Activated CD8-positive, alpha-beta memory T cell treated with anti-CD3 and anti-CD28 coated beads for 48 hours (primary cell): ENCODE measurements at regions not wholly inside any gene's neighbourhood (a gene's known extent, or its start where the extent isn't known, plus 50 kb on each side); places are given as distances from the start of the nearest gene placed in this dataset.

Source experiments
- DNase-seq, 3 experiments: peaks; one replicate each; pipeline ENCODE4 v3.0.0-alpha.2; 2020; ENCODE audit warnings: low read depth in 2 of 3, low spot score in 2 of 3

DNA sequence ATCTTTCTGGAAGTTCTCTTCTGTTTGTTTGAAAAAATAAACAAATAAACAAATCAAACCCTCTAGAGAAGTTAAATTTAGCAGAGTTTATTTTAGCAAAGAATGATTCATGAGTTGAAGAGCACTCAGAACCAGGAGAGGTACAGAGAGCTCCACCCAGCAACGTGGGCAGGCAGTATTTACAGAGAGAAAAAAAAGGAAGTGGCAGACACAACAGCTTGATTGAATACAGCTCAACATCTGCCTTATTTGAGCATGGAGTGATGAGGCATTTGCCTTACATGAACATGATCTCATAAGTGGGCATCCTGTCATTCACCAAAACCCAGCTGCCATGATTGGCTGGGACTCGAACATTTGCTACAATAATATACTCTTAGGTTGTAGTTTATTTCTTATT is 381.6 kb upstream of the ADAMTS16 start:
- DNase-seq: no peak

DNA sequence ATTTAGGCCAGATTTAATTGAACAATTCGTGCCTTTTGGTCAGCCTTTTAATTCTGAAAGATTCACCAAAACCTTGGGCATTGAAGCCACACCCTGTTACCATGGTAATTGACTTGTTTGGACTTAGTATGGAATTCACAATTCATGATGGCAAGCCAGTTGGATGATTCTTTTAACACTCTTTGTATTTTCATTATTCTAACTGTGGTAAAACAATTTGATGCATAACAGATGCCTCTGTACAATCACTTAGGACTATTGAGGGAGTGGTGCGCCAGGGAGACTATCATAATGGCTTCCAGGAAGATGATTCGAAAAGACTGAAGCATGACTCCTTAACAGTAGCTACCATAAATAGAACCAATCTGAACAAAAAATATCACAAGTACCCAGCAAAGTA is 381.1 kb upstream of the ADAMTS16 start:
- no peak for DNase-seq

DNA sequence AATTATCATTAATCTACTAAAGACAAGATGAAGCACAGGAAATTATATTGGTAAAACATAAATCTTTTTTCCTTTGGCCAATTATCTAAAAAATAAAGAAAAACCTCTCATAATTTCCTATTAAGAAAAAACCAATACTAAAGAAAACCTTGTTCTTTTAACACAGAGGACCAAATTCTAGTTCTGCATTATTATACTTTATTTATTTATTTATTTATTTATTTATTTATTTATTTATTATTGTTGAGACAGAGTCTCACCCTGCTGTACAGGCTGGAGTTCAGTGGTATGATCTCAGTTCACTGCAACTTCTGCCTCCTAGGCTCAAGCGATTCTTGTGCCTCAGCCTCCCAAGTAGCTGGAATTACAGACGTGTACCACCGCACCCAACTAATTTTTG is 377.8 kb upstream of the ADAMTS16 start:
- no peak for DNase-seq

DNA sequence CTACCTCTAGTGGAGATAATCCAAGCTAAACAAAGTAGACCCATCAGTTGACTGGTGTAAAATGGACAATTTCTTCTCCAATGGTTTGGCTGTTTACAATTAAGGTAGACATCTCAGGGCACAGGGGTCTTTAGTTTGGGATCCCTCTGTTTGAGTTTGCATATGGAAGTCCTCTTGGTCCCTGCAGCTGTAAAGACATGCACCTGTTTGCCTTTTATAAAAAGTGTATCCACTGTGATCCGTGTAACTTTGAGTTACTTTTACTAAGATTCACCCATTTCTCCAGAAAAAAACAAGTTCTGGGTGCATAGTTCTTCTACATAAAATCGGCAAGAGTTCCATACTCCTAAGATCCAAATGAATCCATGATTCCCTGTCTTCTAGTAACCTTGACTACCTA is 374.7 kb upstream of the ADAMTS16 start:
- no peak for DNase-seq

DNA sequence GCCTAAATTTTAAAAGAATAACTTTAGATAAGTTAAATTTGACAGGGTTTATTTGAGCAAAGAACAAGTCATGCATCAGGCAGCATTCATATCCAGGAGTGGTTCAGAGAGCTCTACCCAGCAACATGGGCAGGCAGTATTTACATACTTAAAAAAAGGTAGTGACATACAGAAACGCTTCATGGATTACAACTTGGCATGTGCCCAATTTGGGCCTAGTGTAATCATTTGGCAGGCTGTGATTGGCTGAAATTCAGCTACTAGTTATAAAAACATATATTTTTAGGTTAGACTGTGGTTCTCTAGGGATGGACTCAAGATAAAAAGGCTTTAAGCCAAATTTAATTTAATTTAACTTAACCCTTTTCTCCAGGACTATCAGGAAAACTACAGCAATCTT is 374.0 kb upstream of the ADAMTS16 start:
- no peak for DNase-seq

DNA sequence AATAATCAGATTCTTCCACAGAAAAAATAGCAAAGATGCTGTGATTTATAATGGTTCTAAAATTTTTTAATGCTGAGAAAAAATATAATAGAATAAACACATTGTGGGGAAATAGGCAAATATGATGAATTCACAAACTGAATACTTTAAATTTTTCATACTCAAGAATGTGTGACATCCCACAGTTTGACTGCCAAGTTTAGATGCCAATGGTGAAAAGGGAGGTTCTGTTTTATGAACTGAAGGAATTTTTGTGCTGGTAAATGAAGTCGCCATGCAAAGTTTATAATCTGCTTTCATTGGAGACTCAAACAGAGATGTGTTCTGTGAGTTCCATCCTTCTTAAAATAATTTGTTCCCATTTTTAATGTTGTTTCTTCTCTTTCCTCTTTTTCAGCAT is 367.5 kb upstream of the ADAMTS16 start:
- no peak for DNase-seq

DNA sequence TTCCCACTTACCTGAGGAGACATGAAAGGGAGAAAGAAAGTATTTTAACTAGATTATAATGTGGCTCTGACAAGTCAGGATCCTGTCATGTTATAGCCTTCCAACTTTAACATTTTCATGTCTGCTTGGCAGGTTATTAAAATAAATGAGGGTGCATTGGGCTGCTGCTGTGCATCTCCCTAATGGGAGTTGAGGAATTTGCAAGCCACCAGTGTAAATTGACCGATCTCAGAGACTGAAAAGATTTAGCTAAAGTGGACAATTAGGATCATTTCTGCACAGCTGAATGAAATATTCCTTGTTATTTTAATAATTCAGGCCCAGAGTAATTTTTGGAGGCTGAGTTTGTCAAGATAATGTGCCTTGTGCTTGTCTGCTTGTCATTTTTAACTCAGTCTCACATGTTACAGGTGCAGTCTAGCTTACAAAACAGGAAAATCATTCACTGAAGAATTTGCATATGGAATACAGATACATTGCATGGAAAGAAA is 366.3 kb upstream of the ADAMTS16 start:
- no peak for DNase-seq

DNA sequence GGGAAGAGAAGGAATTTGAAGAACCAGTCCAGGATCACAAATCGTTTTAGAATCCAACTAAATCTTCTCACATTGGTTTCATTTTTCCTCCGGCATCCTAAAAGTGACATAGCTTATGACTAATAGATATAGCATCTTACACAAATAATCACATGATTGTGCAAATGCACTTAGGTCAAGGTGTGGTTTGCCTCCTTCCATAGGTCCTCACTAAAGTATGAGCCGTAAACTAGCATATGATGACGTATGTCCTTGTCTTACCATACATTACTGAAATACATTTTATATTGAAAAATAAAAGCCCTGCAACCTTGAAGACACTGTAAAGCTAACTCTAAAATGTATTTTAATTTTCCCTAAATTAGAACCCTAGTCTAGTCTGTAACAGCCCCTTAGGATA is 362.7 kb upstream of the ADAMTS16 start:
- DNase-seq: no peak

DNA sequence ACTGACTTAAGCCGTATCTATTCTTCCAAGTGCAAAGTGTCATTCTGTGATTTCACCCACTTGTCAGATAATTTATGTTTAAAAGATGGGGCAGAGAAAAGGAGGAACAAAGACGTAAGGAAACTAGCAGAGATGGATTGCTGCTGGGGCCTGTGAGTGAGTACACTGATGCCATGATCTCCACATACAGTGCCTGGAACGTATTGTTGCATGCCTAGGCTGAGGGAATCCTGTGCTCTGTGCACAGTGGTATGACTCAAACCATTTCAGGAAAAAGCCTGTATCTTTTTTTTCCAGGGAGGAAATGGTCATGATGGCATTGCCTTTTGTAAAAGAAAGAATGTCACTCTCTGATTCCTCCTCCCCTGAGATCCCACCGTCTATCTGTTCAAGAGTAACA is 359.5 kb upstream of the ADAMTS16 start:
- no peak for DNase-seq

DNA sequence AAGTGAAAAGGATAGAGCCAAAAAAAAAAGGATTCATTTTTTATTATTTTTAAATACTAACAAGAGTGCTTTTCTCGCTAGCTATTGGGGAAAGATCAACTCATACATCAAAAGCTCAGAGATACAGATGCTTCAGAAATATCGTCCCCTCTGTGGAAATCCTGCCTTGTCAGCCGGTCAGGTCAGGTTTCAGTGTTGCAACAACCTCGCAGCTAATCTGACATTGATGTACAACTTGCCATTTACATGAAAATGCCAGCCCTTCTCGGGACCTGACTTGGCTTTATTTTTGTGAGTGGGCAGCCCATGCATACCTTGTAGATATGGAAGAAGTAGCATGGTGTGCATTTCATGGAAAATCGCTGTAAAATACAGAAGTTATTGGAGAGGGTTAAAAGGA is 358.8 kb upstream of the ADAMTS16 start:
- DNase-seq: no peak

DNA sequence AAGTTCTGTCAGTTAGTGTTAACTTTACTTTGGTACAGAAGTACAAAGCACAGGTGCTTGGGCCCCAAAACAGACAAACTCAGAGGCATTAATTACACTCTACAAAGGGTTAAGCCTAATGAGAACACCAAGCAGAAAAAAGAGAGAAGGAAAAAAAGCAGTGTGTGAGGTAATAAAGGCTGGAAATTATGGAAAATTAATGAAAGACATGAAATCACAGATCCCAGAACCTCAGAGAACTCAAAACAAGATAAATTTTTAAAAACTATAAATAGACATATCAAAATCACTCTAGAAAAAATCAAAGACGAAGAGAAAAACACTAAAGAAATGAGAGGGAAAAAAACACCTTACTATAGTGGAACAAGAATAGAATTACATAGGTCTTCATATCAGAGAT is 354.2 kb upstream of the ADAMTS16 start:
- no peak for DNase-seq

DNA sequence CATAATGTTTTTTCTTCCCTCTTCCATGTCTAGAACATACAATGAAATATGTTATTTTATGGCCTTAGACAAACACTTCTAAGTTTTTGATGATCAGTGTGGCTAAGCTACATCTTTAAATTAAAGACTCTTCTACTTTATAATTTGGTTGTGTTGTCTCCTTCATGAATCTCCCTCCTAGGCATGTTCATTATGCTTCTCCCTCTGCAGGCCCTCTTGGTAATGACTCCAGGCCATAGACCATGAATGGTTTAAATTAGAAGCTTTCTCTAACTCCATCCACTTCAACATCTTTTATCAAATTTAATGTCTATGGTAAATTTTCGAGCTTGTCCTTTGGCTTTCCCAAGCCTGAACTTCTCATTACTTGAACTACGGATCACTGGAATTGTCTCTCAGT is 342.7 kb upstream of the ADAMTS16 start:
- no peak for DNase-seq

DNA sequence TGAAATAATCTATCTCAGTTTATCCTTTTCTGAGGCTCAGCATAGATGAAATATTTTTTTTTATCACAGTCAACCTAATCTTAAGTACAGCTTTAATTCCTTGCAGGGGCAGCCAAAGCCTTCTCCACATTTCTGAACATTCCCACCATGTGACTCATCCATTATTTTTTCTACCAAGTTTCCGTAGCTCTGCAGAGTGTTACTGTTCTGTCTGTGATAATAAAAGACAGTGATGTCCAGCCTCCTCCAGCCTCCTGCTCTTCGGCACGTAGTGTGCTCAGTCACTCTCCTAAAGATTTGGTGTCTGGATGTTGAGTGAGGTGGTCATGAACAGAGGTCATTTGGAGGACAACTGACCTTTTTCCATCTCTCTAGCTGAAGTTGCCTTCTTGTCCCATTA is 338.1 kb upstream of the ADAMTS16 start:
- no peak for DNase-seq

DNA sequence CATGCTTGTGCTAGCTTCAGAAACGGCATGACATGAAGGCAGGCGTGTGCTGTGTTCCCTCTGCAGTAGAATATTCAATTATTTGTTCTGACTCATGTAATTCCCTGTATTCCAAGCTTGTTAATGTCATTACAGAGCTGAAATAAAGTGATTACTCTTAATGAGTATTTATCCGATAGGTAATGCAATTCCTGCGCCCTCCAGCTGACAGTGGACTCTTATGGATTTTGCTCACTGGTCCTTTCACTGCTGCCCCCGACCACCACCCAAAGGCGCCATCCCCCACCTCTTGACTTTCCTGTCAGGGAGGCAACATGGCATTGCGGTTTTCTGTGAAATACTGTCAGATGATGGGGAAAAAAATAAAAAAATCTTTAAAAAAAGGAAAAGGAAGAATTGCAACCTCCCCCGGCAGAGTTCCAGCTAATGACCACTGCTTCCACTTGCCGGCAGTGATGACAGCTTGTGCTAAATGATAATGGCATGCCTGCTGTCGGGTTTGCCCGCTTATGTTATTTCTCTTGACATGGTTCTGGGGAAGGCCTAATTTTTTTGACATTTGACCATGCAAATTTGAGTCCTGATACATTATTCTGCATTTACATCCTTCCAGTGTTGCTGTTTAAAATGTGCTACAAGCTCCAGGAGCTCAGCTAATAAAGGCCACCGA is 335.3 kb upstream of the ADAMTS16 start:
- DNase-seq: no peak

DNA sequence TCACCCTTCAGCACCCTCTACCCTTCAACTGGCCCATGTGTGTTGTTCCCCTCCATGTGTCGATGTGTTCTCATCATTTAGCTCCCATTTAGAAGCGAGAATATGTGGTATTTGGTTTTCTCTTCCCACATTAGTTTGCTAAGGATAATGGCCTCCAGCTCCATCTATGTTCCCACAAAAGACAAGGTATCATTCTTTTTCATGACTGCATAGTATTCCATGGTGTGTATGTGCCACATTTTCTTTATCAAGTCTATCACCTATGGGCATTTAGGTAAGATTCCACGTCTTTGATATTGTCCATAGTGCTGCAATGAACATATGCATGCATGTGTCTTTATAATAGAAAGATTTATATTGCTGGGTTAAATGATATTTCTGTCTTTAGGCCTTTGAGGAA is 325.1 kb upstream of the ADAMTS16 start:
- DNase-seq: no peak

DNA sequence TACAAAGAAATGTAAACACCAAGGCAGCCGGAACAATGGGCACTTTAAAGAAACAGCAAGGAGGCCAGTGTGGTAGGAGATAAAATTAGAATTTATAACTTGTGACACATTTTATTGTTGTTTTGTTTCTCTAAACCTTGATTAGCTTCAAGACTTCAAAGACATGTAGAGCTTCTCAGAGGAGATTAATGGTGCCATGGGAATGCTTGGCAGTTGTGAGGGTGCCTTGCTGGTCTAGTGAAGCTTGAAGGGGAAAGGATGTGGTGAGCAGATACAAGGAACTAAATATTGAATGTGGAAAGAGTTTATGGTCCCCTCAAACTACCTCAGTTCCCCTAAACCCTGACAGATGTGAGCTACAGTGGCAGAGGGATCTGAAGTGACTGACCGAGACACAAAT is 322.4 kb upstream of the ADAMTS16 start:
- no peak for DNase-seq

DNA sequence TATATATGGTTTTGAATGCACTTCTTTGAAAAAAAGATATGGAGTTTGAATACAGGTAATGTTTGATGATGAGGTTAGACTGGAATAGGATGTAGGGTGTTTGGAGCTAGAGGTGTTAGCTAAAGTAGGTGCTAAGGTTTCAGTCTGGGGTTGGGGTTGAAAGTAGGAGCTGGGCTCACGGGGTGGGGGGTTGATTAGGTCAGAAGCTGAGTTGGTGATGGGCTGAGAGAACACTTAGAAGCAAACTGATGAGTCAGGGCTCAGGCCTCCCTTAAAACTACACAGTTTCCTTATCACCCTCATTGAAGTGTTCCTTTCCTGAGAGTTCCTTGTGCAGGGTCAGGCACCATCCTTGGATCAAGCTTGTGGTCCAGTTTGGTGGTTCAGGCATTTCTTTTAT is 308.8 kb upstream of the ADAMTS16 start:
- no peak for DNase-seq

DNA sequence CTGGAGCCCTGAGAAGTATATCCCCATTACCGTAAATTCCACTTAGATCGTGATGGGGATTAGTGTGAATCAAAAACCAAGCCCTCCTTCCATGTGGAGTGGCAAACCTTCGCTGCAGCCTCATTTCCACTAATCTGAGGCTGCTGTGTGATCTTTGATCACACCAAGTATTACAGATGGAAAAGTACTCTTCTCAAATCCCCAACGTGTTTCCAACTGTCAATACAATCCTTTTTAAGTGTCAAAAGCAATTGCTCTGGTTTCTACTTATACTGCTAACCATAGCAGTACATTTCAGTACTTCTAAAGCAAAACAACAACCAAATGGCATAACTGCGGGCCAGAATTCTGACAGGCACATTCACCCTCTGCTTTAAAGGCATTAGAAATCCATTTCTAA is 307.7 kb upstream of the ADAMTS16 start:
- no peak for DNase-seq

DNA sequence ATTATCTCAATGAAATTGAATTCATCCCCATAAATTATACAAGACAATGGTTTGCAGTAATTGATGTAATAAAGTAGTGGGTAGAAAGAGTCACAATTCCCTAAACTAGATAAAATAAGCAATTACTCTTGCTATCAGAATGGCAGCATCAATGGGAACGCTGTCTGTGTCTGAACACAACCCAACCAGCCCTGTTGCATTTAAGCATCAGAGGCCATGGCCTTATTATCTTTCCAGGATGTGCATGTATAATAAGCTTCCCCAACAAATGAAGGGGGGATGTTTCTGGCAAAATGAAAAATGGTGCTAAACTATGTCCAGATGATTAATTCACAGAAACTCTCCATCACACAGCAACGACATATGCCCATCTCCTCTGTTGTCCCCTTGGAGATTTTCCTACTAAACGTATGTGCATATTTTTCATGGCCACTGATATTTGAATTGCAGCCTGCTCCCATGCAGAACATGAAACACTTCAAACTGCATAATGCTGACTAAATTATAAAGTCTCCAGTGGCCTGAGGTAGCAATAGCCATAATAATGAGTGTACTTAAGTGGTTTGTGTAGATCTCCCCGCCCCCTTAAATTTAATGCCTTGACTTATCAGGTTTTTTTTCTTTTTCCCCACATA is 306.9 kb upstream of the ADAMTS16 start:
- DNase-seq: no peak

DNA sequence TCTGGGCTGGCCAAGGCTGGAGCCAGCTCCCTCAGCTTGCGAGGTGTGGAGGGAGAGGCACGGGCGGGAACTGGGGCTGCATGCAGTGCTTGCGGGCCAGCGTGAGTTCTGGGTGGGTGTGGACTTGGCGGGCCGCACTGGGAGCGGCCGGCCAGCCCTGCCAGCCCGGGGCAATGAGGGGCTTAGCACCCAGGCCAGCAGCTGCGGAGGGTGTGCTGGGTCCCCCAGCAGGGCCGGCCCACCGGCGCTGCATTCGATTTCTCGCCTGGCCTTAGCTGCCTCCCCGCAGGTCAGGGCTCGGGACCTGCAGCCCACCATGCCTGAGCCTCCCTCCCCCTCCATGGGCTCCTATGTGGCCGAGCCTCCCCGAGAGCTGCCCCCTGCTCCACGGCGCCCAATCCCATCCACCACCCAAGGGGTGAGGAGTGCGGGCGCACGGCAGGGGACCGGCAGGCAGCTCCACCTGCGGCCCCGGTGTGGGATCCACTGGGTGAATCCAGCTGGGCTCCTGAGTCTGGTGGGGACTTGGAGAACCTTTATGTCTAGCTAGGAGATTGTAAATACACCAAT is 302.6 kb upstream of the ADAMTS16 start:
- no peak for DNase-seq

DNA sequence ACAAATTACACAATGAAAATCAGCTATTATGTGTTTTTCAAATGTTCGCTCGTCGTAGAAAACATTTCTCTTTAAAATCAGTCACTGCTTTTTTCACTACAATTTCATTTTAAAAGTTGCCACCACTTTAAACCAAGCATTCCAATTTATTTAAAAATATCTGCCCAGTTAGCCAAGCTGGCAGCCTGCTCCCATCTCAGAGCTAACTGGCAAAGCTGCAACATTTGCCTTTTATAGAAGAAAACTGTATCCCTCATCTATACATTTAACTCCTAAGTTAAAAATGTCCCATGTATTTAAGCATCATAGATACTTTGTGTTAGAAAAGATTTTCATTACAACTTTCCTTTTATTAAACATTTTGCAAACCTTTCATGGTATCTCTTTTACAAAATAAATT is 294.9 kb upstream of the ADAMTS16 start:
- DNase-seq: no peak

DNA sequence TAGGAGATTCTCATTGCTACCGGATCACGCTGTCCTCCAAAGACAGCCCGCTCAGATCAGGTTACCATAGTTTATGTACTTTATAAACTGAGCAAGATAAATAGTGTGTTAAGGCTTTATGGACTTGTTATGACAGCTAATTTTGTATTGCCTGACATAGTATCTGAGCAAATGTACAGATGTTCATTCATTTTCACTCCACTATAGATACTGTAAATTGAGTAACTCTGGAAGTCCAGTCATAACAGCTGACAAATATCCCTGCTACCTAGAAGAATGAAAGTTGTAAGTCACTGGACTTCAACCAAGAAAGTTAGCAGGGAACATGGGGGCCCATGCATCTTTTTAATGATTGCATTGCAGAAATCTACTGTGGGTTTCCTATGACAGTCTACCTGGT is 292.4 kb upstream of the ADAMTS16 start:
- DNase-seq: no peak

DNA sequence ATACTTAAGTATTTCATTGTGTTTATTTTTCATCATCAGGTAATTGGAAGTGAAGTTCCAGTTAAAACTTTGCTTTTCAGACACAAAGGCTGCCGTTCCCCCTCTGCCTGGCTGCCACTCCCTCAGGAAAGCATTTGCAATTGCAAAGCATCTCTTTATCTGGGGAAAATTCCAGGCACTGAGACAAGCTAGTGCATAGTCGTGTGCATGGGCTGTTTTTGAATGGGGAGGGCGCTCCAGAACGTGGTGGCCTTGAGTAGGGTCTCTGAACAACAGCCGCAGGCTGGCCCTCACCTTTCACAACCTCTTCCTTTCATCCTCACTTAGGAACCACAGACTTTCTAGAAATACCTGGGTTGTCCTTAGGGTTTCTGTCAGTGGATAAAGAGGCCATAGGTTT is 285.1 kb upstream of the ADAMTS16 start:
- DNase-seq: no peak
